Hepatocyte (in vitro differentiated cells): ENCODE measurements at regions not wholly inside any gene's neighbourhood (a gene's known extent, or its start where the extent isn't known, plus 50 kb on each side); places are given as distances from the start of the nearest gene placed in this dataset.

ENCODE experiments used
- DNase-seq: peaks from one replicate; pipeline ENCODE4 v3.0.0-alpha.2; 2016; ENCODE audit warnings: low spot score
- H2AFZ ChIP-seq: fragments of 200-600 bp; sonication (generic); 2 replicates; pipeline ENCODE4 v1.6.0; 2016; ENCODE audit warnings: antibody characterized with exemption, mild to moderate bottlenecking
- H3K27ac ChIP-seq: fragments of 200-600 bp; sonication (generic); 2 replicates; pipeline ENCODE4 v1.5.1; 2016; ENCODE audit warnings: mild to moderate bottlenecking
- H3K27me3 ChIP-seq: fragments of 200-600 bp; sonication (generic); 2 replicates; pipeline ENCODE4 v1.6.1; 2016
- H3K36me3 ChIP-seq: fragments of 200-600 bp; sonication (generic); replicated peaks from 2 replicates; pipeline ENCODE4 v1.5.1; 2016; ENCODE audit warnings: low read depth; ENCODE audit not compliant: insufficient read depth
- H3K4me1 ChIP-seq: fragments of 200-600 bp; sonication (generic); 2 replicates; pipeline ENCODE4 v1.5.1; 2016; ENCODE audit warnings: mild to moderate bottlenecking, moderate library complexity; ENCODE audit not compliant: insufficient read depth
- H3K4me2 ChIP-seq: fragments of 200-600 bp; sonication (generic); 2 replicates; pipeline ENCODE4 v1.6.0; 2016
- H3K4me3 ChIP-seq: fragments of 200-600 bp; sonication (generic); 2 replicates; pipeline ENCODE4 v1.5.1; 2016; ENCODE audit warnings: mild to moderate bottlenecking
- H3K79me2 ChIP-seq: fragments of 200-600 bp; sonication (generic); 2 replicates; pipeline ENCODE4 v1.6.0; 2017; ENCODE audit warnings: mild to moderate bottlenecking
- H3K9me2 ChIP-seq: fragments of 200-600 bp; sonication (generic); replicated peaks from 2 replicates; pipeline ENCODE4 v1.6.0; 2017; ENCODE audit warnings: mild to moderate bottlenecking; ENCODE audit not compliant: insufficient read depth
- H3K9me3 ChIP-seq: fragments of 200-600 bp; sonication (generic); 2 replicates; pipeline ENCODE4 v1.5.1; 2016; ENCODE audit warnings: low read depth, mild to moderate bottlenecking
- H4K20me1 ChIP-seq: fragments of 200-600 bp; sonication (generic); 2 replicates; pipeline ENCODE4 v1.6.0; 2016; ENCODE audit warnings: mild to moderate bottlenecking; ENCODE audit not compliant: insufficient read depth, poor library complexity, severe bottlenecking
- EZH2 ChIP-seq: fragments of 200-600 bp; sonication (generic); IDR thresholded peaks from 2 replicates; pipeline ENCODE4 v1.6.1; 2016; ENCODE audit warnings: antibody characterized with exemption, mild to moderate bottlenecking, borderline replicate concordance
- EZH2phosphoT487 ChIP-seq: fragments of 200-600 bp; sonication (generic); IDR thresholded peaks from one replicate; pipeline ENCODE4 v1.6.1; 2018; ENCODE audit warnings: antibody characterized with exemption, mild to moderate bottlenecking, low read depth, moderate library complexity; ENCODE audit not compliant: unreplicated experiment, severe bottlenecking
- WGBS: methylation state at CpG from one replicate; pipeline ENCODE4 v1.1.6; 2016; ENCODE audit warnings: low lambda C conversion rate; ENCODE audit errors: missing lambda C conversion rate; 5-methylcytosine and 5-hydroxymethylcytosine counted together
- TF ChIP-seq, protein P1 (sequence below): fragments of 200-600 bp; sonication (generic); IDR thresholded peaks from 2 replicates; pipeline ENCODE4 v1.5.1; 2016; ENCODE audit warnings: antibody characterized with exemption, mild to moderate bottlenecking; ENCODE audit not compliant: poor library complexity

DNA sequence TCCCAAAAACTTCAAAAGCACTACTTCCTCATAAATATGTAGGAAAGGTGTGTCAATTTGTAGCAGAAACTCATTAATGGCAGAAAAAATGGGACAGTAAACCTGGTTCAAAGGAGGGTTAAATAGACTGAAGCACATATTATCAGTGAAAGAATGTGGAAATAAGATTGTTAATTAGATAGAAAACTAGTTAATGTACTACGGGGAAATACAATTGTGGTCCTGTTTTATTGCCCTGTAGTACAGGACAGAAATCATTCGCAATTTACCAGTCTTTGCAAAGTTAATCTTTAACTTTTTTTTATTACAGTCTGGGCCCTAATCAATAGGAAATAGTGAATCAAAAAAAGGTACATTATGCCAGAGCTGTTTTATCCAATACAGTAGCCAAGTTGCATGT lies 82.0 kb upstream of the PAK5 start:
- WGBS: 46% methylated on average over 2 of the region's 2 CpGs

DNA sequence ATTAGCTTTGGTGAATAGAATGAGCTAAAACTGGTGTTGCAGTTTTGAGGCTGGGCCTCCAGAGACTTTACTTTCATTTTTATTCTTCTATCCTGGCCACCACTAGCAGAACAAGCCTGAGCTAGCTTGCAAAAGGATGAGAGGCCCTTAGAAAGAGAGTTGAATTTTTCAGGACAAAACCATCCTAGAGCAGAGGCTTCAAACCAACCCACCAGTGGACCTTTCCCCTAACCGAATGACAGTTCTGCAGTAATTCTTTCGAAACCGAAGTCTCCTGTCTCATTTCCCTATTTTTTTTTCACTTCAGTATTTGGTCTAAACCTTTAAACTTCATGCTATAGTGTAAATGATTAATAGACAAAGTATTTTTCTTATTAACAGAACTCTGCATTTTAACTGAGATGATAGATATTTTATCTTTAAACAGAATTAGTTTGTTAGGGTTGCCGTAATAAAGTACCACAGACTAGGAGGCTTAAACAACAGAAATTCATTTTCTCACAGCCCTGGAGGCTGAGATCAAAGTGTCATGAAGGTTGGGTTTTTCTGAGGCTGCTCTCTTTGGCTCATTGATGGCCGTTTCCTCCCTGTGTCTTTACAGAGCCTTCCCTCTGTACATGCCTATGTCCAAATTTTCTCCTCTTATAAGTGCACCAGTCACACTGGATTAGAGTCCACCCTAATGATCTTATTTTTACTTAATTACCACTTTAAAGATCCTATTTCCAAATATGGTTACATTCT lies 80.6 kb upstream of the PAK5 start:
- H3K27ac ChIP-seq: no peak overlapping the region
- WGBS: 82% methylated on average over 5 of the region's 5 CpGs

More for the DNA sequence above, 82.0 kb upstream of the PAK5 start:
- Histone ChIP-seq H2AFZ (no peak overlapping the region), H3K4me2 (no peak overlapping the region), H3K27me3 (no peaks in the 10 kb centered on the region), H3K4me3 (no peak overlapping the region), H4K20me1 (no peaks in the 10 kb centered on the region), H3K4me1 (no peaks in the 10 kb centered on the region), H3K79me2 (no peaks in the 10 kb centered on the region), H3K27ac (no peak overlapping the region), H3K9me2 (no peaks in the 10 kb centered on the region), H3K36me3 (no peaks in the 10 kb centered on the region), H3K9me3 (no peaks in the 10 kb centered on the region)
- TF ChIP-seq EZH2phosphoT487 (no peak), EZH2 (no peak)
- TF ChIP-seq, protein P1, sequence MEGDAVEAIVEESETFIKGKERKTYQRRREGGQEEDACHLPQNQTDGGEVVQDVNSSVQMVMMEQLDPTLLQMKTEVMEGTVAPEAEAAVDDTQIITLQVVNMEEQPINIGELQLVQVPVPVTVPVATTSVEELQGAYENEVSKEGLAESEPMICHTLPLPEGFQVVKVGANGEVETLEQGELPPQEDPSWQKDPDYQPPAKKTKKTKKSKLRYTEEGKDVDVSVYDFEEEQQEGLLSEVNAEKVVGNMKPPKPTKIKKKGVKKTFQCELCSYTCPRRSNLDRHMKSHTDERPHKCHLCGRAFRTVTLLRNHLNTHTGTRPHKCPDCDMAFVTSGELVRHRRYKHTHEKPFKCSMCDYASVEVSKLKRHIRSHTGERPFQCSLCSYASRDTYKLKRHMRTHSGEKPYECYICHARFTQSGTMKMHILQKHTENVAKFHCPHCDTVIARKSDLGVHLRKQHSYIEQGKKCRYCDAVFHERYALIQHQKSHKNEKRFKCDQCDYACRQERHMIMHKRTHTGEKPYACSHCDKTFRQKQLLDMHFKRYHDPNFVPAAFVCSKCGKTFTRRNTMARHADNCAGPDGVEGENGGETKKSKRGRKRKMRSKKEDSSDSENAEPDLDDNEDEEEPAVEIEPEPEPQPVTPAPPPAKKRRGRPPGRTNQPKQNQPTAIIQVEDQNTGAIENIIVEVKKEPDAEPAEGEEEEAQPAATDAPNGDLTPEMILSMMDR: no peak
- DNase-seq: no peak

DNA sequence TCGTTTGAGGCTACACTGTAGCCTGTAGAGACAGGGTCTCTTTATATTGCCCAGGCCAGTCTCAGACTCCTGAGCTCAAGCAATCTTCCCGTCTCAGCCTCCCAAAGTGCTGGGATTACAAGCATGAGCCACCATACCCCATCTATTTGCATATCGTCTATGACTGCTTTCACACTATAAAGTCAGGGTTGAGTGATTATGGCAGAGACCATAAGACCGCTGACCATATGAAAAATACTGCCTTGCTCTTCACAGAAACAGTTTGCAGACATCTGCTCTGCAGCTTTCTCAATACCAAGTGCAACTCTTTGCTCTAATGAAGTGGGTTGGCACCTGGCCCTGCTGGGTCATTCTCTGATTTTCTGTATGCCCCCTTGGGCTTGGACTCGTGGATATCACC lies 79.5 kb upstream of the PAK5 start:
- Histone ChIP-seq H3K36me3 (no peaks in the 10 kb centered on the region), H3K4me1 (no peaks in the 10 kb centered on the region)
- TF ChIP-seq, protein P1: no peak

More for the DNA sequence above, 80.6 kb upstream of the PAK5 start:
- no peaks in the 10 kb centered on the region for H3K27me3 ChIP-seq
- no peaks in the 10 kb centered on the region for H3K9me2 ChIP-seq
- H3K4me2 ChIP-seq: no peak overlapping the region
- H3K4me3 ChIP-seq: no peak overlapping the region
- no peaks in the 10 kb centered on the region for H3K9me3 ChIP-seq
- TF ChIP-seq EZH2 (no peak), EZH2phosphoT487 (no peak)
- TF ChIP-seq, protein P1: no peak
- H3K4me1 ChIP-seq: no peaks in the 10 kb centered on the region
- no peak overlapping the region for H2AFZ ChIP-seq
- no peak for DNase-seq
- no peaks in the 10 kb centered on the region for H3K36me3 ChIP-seq
- H4K20me1 ChIP-seq: no peaks in the 10 kb centered on the region
- H3K79me2 ChIP-seq: no peaks in the 10 kb centered on the region

DNA sequence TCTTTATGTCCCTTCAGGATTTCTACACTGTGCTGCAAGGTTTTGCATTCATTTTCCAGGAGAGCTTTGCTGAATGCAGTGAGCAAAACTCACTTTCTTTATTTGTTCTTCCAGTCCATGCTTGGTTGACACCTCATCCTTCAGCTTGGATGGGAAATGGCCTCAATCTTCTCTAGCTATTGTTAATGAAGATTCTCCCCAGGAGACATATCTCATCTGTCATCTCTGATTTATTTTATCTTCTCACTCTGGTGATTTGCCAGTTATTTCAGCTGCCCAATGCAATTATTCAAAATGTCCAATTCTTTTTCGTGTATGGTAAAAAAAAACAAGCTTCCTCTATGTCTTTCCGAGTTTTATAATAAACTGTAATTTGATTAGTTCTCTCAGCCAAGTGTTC lies 77.9 kb upstream of the PAK5 start:
- Histone ChIP-seq H3K79me2 (no peaks in the 10 kb centered on the region), H2AFZ (no peak overlapping the region), H3K36me3 (no peaks in the 10 kb centered on the region), H3K4me1 (no peaks in the 10 kb centered on the region), H3K9me3 (no peaks in the 10 kb centered on the region), H4K20me1 (no peaks in the 10 kb centered on the region), H3K27me3 (peaks cover 3% of the 10 kb centered on the region), H3K9me2 (no peaks in the 10 kb centered on the region), H3K4me2 (no peak overlapping the region), H3K27ac (no peak overlapping the region), H3K4me3 (no peak overlapping the region)
- no peak for DNase-seq
- WGBS: 77% methylated on average over 2 of the region's 2 CpGs
- TF ChIP-seq EZH2phosphoT487: no peak
- TF ChIP-seq EZH2: no peak
- TF ChIP-seq, protein P1: no peak

More for the DNA sequence above, 79.5 kb upstream of the PAK5 start:
- no peaks in the 10 kb centered on the region for H3K9me2 ChIP-seq
- H3K9me3 ChIP-seq: no peaks in the 10 kb centered on the region
- no peak for DNase-seq
- H3K27me3 ChIP-seq: peaks cover 3% of the 10 kb centered on the region
- H3K79me2 ChIP-seq: no peaks in the 10 kb centered on the region
- no peak overlapping the region for H3K4me2 ChIP-seq
- WGBS: 87% methylated on average over 5 of the region's 5 CpGs
- H3K27ac ChIP-seq: no peak overlapping the region
- no peak overlapping the region for H3K4me3 ChIP-seq
- H4K20me1 ChIP-seq: no peaks in the 10 kb centered on the region
- H2AFZ ChIP-seq: no peak overlapping the region
